ENCODE measurements at regions not wholly inside any gene's neighbourhood (a gene's known extent, or its start where the extent isn't known, plus 50 kb on each side); places are given as distances from the start of the nearest gene placed in this dataset.

- DNase-seq (no peak), ATAC-seq (ENCODE audit: insufficient read depth, low read depth) (no peak)
- Histone ChIP-seq H3K27ac (ENCODE audit: low read length) (no peak overlapping the region), H3K9ac (ENCODE audit: low read depth, low read length) (no peak overlapping the region), H3K9me3 (ENCODE audit: insufficient read depth, low read length, severe bottlenecking) (no peaks in the 10 kb centered on the region), H3K4me1 (ENCODE audit: insufficient read depth, low read length) (no peaks in the 10 kb centered on the region), H2AFZ (ENCODE audit: low read depth, low read length) (no peak overlapping the region), H3K27me3 (ENCODE audit: insufficient read depth, low read length, poor library complexity) (peaks cover 9% of the 10 kb centered on the region), H4K20me1 (ENCODE audit: insufficient read depth, low read length) (no peaks in the 10 kb centered on the region), H3K4me3 (ENCODE audit: low read depth in 1 of 2, low read length in 2 of 2) (no peak overlapping the region), H3K4me2 (ENCODE audit: insufficient read depth, low read length) (no peak overlapping the region), H3K79me2 (ENCODE audit: insufficient read depth, low read length) (no peaks in the 10 kb centered on the region), H3K36me3 (ENCODE audit: insufficient read depth, low read length) (no peaks in the 10 kb centered on the region)
- no peak for TF ChIP-seq EZH2 (IDR thresholded peaks at IDR 0.05; ENCODE audit: borderline replicate concordance, low read depth, low read length, severe bottlenecking)
- TF ChIP-seq, protein P1, sequence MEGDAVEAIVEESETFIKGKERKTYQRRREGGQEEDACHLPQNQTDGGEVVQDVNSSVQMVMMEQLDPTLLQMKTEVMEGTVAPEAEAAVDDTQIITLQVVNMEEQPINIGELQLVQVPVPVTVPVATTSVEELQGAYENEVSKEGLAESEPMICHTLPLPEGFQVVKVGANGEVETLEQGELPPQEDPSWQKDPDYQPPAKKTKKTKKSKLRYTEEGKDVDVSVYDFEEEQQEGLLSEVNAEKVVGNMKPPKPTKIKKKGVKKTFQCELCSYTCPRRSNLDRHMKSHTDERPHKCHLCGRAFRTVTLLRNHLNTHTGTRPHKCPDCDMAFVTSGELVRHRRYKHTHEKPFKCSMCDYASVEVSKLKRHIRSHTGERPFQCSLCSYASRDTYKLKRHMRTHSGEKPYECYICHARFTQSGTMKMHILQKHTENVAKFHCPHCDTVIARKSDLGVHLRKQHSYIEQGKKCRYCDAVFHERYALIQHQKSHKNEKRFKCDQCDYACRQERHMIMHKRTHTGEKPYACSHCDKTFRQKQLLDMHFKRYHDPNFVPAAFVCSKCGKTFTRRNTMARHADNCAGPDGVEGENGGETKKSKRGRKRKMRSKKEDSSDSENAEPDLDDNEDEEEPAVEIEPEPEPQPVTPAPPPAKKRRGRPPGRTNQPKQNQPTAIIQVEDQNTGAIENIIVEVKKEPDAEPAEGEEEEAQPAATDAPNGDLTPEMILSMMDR (IDR thresholded peaks at IDR 0.05; ENCODE audit: borderline replicate concordance, extremely low read depth, low read length, poor library complexity, severe bottlenecking) = no peak
These were observed 135.3 kb upstream of the FAM20C start for GRCh38 chr7:57071-57470.

DNA sequence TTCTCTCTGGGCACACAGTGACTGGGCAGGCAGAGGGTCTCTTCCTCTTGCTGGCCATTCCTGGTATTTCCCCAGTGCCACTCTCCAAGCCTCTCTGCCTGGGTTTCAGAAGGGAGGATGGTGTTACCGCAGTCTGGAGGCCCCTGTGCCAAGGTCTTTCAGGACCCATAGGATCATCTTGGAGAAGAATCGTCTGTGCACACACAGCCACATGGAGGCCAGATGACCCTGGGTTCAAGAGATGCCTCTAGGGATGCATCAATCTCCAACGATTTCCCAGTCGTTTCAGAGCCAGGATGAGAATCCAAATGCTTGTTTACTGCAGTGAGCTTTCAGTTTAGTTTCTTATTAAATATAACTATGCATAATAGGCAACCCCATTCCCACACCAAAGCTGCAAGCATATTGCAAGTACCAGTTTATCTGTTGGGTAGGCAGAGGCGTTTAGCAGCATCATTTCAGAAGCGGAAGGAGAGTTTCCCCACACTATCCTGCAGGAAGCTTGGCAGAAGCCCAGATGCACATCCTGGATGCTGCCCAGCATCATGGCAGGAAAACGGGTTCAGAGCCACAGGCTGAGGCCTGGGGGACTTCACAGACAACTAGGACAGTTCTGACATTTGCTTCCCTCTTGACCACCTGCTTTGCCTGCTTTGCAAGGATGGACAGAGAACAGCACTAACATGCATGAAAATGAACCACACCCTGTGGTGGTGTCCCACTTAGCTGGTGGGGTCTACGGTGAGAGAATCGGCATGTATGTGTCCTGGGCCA is 134.7 kb upstream of the FAM20C start:
- DNase-seq (no peak), ATAC-seq (ENCODE audit: insufficient read depth, low read depth) (no peak)
- no peak overlapping the region for H3K27ac ChIP-seq (ENCODE audit: low read length)

GRCh38 chr7:58316-58715 is 134.1 kb upstream of the FAM20C start:
- no peak for ATAC-seq (ENCODE audit: insufficient read depth, low read depth)
- Histone ChIP-seq H2AFZ (ENCODE audit: low read depth, low read length) (no peak overlapping the region), H3K9me3 (ENCODE audit: insufficient read depth, low read length, severe bottlenecking) (no peaks in the 10 kb centered on the region), H3K4me3 (ENCODE audit: low read depth in 1 of 2, low read length in 2 of 2) (no peak overlapping the region), H3K36me3 (ENCODE audit: insufficient read depth, low read length) (no peaks in the 10 kb centered on the region), H3K27ac (ENCODE audit: low read length) (no peak overlapping the region), H4K20me1 (ENCODE audit: insufficient read depth, low read length) (no peaks in the 10 kb centered on the region), H3K4me2 (ENCODE audit: insufficient read depth, low read length) (no peak overlapping the region), H3K27me3 (ENCODE audit: insufficient read depth, low read length, poor library complexity) (peaks cover 9% of the 10 kb centered on the region), H3K9ac (ENCODE audit: low read depth, low read length) (no peak overlapping the region), H3K4me1 (ENCODE audit: insufficient read depth, low read length) (no peaks in the 10 kb centered on the region), H3K79me2 (ENCODE audit: insufficient read depth, low read length) (no peaks in the 10 kb centered on the region)
- TF ChIP-seq, protein P1 (IDR thresholded peaks at IDR 0.05; ENCODE audit: borderline replicate concordance, extremely low read depth, low read length, poor library complexity, severe bottlenecking) = no peak
- TF ChIP-seq EZH2 (IDR thresholded peaks at IDR 0.05; ENCODE audit: borderline replicate concordance, low read depth, low read length, severe bottlenecking) = no peak
- DNase-seq = no peak

More for the DNA sequence above, 134.7 kb upstream of the FAM20C start:
- Histone ChIP-seq H3K4me3 (ENCODE audit: low read depth in 1 of 2, low read length in 2 of 2) (no peak overlapping the region), H3K9me3 (ENCODE audit: insufficient read depth, low read length, severe bottlenecking) (no peaks in the 10 kb centered on the region), H3K9ac (ENCODE audit: low read depth, low read length) (no peak overlapping the region), H3K27me3 (ENCODE audit: insufficient read depth, low read length, poor library complexity) (peaks cover 9% of the 10 kb centered on the region), H4K20me1 (ENCODE audit: insufficient read depth, low read length) (no peaks in the 10 kb centered on the region), H3K4me2 (ENCODE audit: insufficient read depth, low read length) (no peak overlapping the region), H2AFZ (ENCODE audit: low read depth, low read length) (no peak overlapping the region), H3K79me2 (ENCODE audit: insufficient read depth, low read length) (no peaks in the 10 kb centered on the region), H3K36me3 (ENCODE audit: insufficient read depth, low read length) (no peaks in the 10 kb centered on the region), H3K4me1 (ENCODE audit: insufficient read depth, low read length) (no peaks in the 10 kb centered on the region)
- TF ChIP-seq EZH2 (IDR thresholded peaks at IDR 0.05; ENCODE audit: borderline replicate concordance, low read depth, low read length, severe bottlenecking) = no peak
- TF ChIP-seq, protein P1 (IDR thresholded peaks at IDR 0.05; ENCODE audit: borderline replicate concordance, extremely low read depth, low read length, poor library complexity, severe bottlenecking) = no peak
